Liver (tissue), 3 donors: ENCODE measurements at regions not wholly inside any gene's neighbourhood (a gene's known extent, or its start where the extent isn't known, plus 50 kb on each side); places are given as distances from the start of the nearest gene placed in this dataset.

Source experiments
- CTCF ChIP-seq: fragments of 150-350 bp; IDR thresholded peaks from 2 replicates; pipeline ENCODE4 v1.5.1; 2017; ENCODE audit warnings: improper control_type of control experiment, low read depth, low read length; ENCODE audit not compliant: missing input control
- FOXA1 ChIP-seq: IDR thresholded peaks from 2 replicates; pipeline ENCODE4 v1.6.1; 2016; ENCODE audit warnings: antibody characterized with exemption
- MAX ChIP-seq: IDR thresholded peaks from 2 replicates; pipeline ENCODE4 v1.6.1; 2016; ENCODE audit warnings: antibody characterized with exemption
- RAD21 ChIP-seq, 2 donors: IDR thresholded peaks; 2 replicates each; pipeline ENCODE4 v1.6.1; 2016; ENCODE audit warnings: antibody characterized with exemption in 2 of 2, mild to moderate bottlenecking in 2 of 2
- RXRA ChIP-seq, 2 donors: IDR thresholded peaks; 2 replicates each; pipeline ENCODE4 v1.6.1; 2017 to 2018; ENCODE audit warnings: antibody characterized with exemption in 2 of 2, mild to moderate bottlenecking in 1 of 2
- SP1 ChIP-seq: IDR thresholded peaks from 2 replicates; pipeline ENCODE4 v1.6.1; 2018; ENCODE audit warnings: antibody characterized with exemption, mild to moderate bottlenecking
- ZBTB33 ChIP-seq: IDR thresholded peaks from 2 replicates; pipeline ENCODE4 v1.6.1; 2016; ENCODE audit warnings: antibody characterized with exemption
- donor health status: healthy.
- donor health status: healthy.

GRCh38 chr18:31252522-31252921, 65.4 kb upstream of the DSG1 start:
- TF ChIP-seq CTCF (no peak), SP1 (no peak), MAX (no peak), RAD21 (IDR thresholded peaks at IDR 0.05) (no peak), RXRA (IDR thresholded peaks at IDR 0.05) (no peak), FOXA1 (no peak), ZBTB33 (no peak)
